Omental fat pad (tissue), 3 donors: ENCODE measurements at regions not wholly inside any gene's neighbourhood (a gene's known extent, or its start where the extent isn't known, plus 50 kb on each side); places are given as distances from the start of the nearest gene placed in this dataset.
"Not testable (repeated sequence)": the region's sequence is repeated elsewhere in the genome, so short reads cannot be mapped to it uniquely, and the experiment has no call there.

ENCODE experiments used
- ATAC-seq: fragments of 150-250 bp; one replicate; pipeline ENCODE4 v1.9.1; 2016; ENCODE audit warnings: mild to moderate bottlenecking, moderate library complexity; ENCODE audit not compliant: low FRiP score
- DNase-seq: peaks from one replicate; pipeline ENCODE4 v3.0.0-alpha.2; 2019; ENCODE audit warnings: low spot score
- TF ChIP-seq, protein P1 (sequence below), 3 donors: fragments of 450-650 bp; IDR thresholded peaks; one replicate each; pipeline ENCODE4 v1.5.1; 2016 to 2017; ENCODE audit warnings: antibody characterized with exemption in 3 of 3, mild to moderate bottlenecking in 3 of 3, moderate library complexity in 2 of 3

DNA sequence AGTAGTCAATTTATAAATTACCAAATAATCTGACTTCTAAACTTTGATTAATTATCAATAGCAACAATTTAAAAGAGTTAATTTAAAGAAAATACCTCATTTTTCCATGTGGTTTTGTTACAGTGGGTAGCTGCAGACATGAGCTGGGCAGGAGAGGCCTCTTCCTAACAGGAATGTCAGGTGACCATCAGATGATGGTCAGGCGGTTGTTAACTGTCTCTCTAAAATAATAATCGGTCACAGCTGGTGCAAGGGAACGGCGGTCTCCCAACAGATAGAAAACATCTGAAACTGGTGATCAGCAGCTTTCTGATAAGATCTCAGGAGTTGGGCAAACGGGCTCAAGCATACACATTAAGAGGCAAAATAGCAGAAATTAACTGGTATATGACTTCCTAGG lies 342.7 kb upstream of the CYLC2 start:
- TF ChIP-seq, protein P1, sequence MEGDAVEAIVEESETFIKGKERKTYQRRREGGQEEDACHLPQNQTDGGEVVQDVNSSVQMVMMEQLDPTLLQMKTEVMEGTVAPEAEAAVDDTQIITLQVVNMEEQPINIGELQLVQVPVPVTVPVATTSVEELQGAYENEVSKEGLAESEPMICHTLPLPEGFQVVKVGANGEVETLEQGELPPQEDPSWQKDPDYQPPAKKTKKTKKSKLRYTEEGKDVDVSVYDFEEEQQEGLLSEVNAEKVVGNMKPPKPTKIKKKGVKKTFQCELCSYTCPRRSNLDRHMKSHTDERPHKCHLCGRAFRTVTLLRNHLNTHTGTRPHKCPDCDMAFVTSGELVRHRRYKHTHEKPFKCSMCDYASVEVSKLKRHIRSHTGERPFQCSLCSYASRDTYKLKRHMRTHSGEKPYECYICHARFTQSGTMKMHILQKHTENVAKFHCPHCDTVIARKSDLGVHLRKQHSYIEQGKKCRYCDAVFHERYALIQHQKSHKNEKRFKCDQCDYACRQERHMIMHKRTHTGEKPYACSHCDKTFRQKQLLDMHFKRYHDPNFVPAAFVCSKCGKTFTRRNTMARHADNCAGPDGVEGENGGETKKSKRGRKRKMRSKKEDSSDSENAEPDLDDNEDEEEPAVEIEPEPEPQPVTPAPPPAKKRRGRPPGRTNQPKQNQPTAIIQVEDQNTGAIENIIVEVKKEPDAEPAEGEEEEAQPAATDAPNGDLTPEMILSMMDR (IDR thresholded peaks at IDR 0.05), result no peak
- no peak for DNase-seq
- no peak for ATAC-seq

DNA sequence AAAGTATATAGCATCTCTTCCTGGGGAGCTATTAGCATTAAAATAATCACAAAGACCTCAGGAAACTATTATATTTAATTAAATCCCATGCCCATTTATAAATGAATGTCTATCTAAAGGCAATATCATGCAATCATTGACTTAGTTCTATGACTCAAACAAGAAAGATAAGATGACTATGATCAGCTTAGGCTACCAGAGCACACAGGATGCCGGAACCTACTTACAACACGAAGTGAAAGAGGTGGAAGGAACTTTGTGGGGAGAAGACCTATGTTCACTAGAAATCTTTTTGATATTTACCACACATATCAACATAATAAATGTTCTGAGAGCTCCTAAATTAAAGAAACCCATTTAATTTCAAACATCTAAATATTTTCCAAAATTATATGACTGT lies 344.2 kb upstream of the CYLC2 start:
- TF ChIP-seq, protein P1 (IDR thresholded peaks at IDR 0.05), result no peak
- DNase-seq (no peak), ATAC-seq (no peak)

DNA sequence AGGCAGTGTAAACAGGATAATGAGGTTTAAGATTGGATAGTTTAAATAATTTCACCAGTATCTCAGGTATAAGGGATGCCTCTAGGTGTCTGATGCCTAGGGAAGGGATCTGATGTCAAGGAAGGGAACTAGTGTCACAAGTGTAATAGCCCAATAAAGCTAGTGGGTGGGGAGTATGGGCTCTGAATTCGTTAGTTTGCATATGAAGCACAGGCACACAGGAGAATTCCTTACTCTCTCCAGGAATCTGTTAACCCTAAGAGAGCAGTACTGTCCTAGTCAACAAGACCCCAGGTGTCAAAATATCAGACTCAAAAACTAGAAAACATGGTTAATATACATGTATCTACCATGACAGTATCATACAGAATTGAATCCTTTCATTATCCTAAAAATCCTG lies 352.5 kb upstream of the CYLC2 start:
- TF ChIP-seq, protein P1 (IDR thresholded peaks at IDR 0.05), result no peak
- DNase-seq, result no peak
- no peak for ATAC-seq

DNA sequence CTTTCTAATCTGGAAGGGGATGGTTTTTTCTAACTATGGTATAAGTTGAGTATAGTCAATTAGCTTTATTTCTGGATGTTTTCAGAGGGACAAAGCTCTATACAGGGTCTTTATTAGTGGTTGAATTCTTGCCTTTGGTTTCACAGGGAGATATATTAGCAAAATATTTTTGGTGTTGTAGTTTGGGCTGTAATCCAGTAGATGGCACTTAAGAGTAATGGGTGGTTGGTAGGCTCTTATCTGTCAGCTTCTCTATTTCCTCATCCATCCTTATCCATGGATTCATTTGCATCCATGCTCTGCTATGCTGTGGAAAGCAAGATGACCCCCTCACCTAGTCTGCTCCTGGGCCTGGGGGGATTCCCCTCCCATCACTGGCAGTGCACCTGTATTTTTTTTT lies 363.6 kb upstream of the CYLC2 start:
- ATAC-seq, result no peak
- DNase-seq, result no peak
- TF ChIP-seq, protein P1 (IDR thresholded peaks at IDR 0.05), result no peak

DNA sequence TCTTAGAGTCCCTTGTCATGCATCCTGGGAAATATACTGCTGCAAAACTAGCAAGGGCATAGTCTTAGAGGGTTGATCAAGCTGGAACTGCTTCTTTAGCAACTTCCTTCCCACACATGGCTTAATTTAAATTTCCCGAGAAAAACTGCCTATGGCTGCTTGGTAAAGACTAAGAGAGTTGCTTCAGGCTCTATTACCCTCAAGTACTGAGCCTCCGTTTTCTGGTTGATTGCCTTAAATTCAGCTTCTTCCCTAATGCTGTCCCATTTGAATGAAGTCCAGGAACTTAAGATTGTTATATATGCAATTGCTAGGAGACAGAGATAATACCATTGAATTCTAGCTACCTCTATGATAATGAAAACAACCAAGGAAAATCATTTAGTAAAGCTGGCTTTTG lies 385.7 kb upstream of the CYLC2 start:
- ATAC-seq, result no peak

DNA sequence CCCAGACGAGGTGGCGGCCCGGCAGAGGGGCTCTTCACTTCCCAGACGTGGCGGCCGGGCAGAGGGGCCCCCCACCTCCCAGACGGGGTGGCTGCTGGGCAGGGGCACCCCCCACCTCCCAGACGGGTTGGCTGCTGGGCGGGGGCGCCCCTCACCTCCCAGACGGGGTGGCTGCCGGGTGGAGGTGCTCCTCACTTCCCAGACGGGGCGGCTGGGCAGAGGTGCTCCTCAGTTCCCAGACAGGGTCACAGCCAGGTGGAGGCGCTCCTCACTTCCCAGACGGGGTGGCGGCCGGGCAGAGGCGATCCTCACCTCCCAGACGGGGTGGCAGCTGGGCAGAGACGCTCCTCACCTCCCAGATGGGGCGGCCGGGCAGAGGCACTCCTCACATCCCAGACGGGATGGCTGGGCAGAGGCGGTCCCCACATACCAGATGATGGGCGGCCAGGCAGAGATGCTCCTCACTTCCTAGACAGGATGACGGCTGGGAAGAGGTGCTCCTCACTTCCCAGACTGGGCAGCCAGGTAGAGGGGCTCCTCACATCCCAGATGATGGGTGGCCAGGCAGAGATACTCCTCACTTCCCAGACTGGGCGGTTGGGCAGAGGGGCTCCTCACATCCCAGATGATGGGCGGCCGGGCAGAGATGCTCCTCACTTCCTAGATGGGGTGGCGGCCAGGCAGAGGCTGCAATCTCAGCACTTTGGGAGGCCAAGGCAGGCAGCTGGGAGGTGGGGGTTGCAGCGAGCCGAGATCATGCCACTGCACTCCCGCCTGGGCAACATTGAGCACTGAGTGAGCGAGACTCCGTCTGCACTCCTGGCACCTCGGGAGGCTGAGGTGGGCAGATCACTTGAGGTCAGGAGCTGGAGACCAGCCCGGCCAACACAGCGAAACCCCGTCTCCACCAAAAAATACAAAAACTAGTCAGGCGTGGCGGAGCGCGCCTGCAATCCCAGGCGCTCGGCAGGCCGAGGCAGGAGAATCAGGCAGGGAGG lies 391.6 kb upstream of the CYLC2 start:
- DNase-seq, ATAC-seq: not testable (repeated sequence)

More for the DNA sequence above, 385.7 kb upstream of the CYLC2 start:
- no peak for DNase-seq
- TF ChIP-seq, protein P1 (IDR thresholded peaks at IDR 0.05), result no peak

DNA sequence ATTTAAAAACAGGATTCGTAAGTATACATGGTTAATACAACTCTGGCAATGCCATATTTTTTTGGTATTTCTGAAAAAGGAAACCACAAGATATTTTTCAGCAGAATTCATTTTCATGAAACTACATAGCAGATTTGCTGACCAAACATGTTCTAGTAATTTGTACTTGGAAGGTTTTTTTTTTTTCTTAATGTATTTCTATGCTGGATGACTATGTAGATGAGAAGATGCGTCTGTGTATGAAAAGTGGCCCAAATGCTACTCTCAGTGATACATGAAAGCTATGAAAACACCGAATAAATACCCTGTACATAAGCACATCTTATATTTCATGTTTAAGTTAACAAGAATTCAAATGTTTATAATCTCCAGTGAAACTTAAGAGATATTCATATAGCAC lies 400.9 kb upstream of the CYLC2 start:
- no peak for ATAC-seq
- no peak for DNase-seq
- TF ChIP-seq, protein P1 (IDR thresholded peaks at IDR 0.05), result no peak
